H1 (cell line): ENCODE measurements at regions not wholly inside any gene's neighbourhood (a gene's known extent, or its start where the extent isn't known, plus 50 kb on each side); places are given as distances from the start of the nearest gene placed in this dataset.

Experiments
- BACH1 ChIP-seq: IDR thresholded peaks from 2 replicates; pipeline ENCODE4 v1.6.1; 2012; ENCODE audit warnings: low read length, improper control_type of control experiment
- CHD2 ChIP-seq: IDR thresholded peaks from 2 replicates; pipeline ENCODE4 v1.6.1; 2012; ENCODE audit warnings: low read length, improper control_type of control experiment
- NANOG ChIP-seq: IDR thresholded peaks from 2 replicates; pipeline ENCODE4 v1.6.1; 2011; ENCODE audit warnings: low read length, low read depth, mild to moderate bottlenecking, inconsistent platforms; ENCODE audit not compliant: insufficient read depth, poor library complexity, severe bottlenecking
- TBP ChIP-seq: IDR thresholded peaks from 2 replicates; pipeline ENCODE4 v1.6.1; 2011; ENCODE audit warnings: low read depth, low read length, improper control_type of control experiment

DNA sequence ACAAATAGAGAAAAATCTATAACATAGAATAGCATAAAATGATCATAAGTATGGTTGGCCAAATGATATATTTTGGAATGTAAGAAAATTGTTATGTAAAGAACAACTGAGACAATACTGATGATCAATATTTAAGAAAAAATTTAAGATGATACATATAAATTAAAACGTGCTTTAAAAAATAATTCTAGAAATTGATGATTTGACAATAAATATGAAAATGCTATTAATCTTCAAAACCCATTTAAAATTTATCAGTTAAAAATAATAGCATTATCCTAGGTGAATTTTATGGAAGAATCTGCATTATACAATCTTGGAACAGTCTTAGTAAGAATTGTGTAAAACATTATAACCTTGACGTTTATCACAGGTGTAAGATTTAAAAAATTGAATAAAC is 95.1 kb upstream of the DACH1 start (continued):
- TF ChIP-seq NANOG (no peak), CHD2 (no peak), TBP (no peak), BACH1 (no peak)
- TF ChIP-seq, all 59 proteins: peak for 0
